Fibroblast of skin of left quadriceps (primary cell): ENCODE measurements at regions not wholly inside any gene's neighbourhood (a gene's known extent, or its start where the extent isn't known, plus 50 kb on each side); places are given as distances from the start of the nearest gene placed in this dataset.
A peak's percentile ranks its signal among the peaks of the same experiment; 100 is the strongest.

ENCODE experiments used
- DNase-seq, 2 experiments: peaks; one replicate each; pipeline ENCODE4 v3.0.0-alpha.2; 2013; ENCODE audit warnings: low read depth in 2 of 2

- peak in 1 of 2 experiments; percentile 41 for DNase-seq
Measured at GRCh38 chr2:42959234-42960001, 167.0 kb upstream of the HAAO start.

GRCh38 chr2:42958741-42959233 lies 166.4 kb upstream of the HAAO start:
- DNase-seq, result no peak

GRCh38 chr2:42957861-42958301 lies 165.5 kb upstream of the HAAO start:
- DNase-seq, result no peak

DNA sequence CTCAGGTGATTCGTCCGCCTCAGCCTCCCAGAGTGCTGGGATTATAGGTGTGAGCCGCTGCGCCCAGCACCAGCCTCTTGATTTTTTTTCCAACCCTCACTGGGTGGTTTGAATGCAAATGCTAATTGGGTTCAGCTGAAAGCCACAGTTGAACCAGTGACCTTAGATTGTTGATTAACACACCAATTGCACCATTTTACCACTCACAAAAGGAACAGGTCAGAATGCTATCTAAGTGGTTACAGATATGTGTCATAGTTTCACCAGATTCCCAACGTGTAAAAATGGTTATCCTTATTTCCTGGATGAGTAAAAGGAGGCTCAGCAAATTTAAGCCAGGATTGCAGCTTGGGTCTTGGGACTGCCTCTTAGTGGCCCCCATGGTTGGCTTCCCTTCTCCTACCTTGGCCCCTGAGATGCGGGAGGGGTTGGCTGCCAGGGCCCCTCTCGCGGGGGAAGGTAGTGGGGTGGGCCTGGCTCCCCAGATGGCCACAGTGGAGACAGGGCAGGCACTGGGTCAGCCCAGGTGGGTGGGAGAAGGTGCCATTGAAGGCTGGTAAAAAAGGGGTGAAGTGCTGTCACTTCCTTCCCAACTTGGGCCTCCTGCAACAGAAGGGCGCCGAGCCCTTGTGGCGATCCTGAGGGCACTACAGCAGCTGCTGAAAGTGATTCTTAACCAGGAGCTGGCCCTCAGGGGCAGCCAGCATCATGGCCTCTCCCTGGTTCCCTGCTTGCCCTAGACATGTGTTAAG lies 164.9 kb upstream of the HAAO start:
- no peak for DNase-seq

- DNase-seq, result peak; percentile 73
Measured at GRCh38 chr2:42954227-42954962, 162.0 kb upstream of the HAAO start.

DNA sequence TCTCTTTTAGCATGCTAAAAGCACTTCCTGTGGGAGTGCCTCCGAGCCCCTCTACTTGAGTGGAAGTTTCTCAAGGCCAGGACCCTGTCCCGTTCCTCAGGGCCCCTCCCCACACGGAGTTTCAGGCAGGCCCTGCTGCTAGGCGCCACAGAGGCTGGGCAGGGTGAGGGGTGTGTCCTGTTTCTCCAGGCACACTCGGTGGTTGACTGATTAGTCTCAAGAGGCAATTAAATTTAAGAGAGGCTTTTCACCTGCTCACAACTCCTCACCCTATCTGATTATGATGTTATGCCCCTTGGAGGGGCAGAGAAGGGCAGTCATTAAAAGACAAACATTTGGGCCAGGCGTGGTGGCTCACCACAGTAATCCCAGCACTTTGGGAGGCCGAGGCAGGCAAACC lies 160.8 kb upstream of the HAAO start:
- no peak for DNase-seq

GRCh38 chr2:42951263-42951938 lies 159.0 kb upstream of the HAAO start:
- DNase-seq, result no peak

DNA sequence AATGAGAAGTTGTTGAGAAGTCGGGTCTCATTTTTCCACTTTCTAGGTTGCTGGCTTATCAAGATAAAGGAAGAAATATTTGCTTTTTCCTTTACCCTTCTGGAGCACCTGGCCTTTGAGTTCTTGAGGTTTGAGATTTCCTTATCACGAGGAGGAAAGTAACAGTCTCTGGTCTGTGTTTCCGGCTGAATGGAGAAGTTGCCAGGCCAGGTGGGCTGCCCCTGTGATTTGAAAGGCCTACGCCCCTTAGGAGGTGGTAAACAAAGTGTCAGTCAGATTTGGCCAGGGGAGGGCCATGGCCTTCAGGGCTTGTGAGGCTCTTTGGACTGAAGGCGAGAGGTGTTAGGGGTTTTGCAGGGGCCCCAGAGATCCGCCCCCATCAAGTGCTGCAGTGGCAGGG lies 156.7 kb upstream of the HAAO start:
- no peak for DNase-seq

- no peak for DNase-seq
Measured at GRCh38 chr2:42947809-42948600, 155.6 kb upstream of the HAAO start.

GRCh38 chr2:42944779-42945415 lies 152.5 kb upstream of the HAAO start:
- DNase-seq, result no peak

- DNase-seq, result no peak
Measured at GRCh38 chr2:42942990-42943493, 150.7 kb upstream of the HAAO start.

- no peak for DNase-seq
Measured at GRCh38 chr2:42942214-42942989, 150.0 kb upstream of the HAAO start.

GRCh38 chr2:42941633-42942176 lies 149.3 kb upstream of the HAAO start:
- no peak for DNase-seq

- DNase-seq, result no peak
Measured at GRCh38 chr2:42939411-42940206, 147.2 kb upstream of the HAAO start.

DNA sequence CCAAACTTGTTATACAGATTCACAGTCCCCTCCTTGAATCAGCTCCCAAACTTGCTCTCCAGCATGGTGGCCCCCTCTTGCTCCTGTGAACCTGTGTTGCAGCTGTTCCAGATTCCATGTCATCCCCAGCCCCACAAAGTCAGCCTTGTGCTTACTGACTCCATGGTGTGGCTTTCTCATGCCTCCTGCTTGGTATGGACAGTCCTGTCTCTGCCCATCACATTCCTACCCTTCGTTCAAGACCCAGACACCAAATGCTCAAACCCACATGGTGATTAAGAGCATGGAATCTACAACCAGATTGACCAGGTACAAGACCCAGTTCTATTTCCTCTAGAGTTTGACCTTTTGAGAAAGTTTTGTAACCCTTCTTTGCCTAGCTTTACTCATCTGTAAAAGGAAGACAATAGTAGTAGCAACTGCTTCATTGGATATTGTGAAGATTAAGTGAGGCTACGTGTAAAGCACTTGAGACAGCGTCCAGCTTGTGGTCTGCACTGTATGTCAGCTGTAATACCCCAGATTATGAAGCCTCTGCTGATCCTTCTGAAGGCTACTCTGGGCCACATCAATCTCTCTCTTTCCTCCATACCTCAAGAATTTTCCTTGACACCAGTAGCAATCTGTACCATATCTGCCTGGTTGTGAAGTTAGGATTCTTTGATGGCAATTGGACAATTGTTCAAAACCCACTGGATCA lies 146.4 kb upstream of the HAAO start:
- no peak for DNase-seq

DNA sequence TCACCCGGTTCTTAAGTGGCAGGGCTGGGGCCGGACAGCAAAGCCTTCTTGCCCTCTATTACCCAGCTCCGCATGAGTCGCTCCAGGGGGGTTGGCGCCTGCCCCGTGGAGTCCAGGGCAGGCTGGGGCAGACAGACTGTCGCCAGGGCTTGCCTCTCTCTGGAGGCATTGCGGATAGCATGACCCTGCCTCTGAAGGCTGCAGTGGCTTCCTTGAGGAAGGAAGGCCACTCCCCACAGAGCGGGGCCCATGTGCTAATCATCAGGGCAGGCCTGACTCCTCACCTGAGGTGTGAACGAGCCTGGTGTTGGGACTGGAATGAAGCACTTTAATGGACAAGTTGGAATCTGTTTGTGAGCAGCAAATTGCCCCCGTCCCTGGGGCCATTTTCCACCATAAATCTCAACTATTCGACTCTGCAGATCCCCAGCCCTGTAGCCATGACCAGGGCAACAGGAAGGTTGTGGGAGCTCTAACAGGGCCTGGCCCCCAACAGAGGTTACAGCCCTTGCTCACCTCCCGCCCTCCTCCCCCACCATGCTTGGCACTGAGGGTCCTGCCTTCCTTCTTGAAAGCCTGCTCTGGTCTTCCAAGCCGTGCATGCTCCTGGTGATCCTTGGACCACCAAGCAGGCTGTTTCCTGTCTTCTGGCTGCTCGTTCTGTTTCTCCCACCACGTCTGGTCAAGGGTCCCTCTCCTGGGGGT lies 144.9 kb upstream of the HAAO start:
- DNase-seq, result no peak
